ENCODE measurements at regions not wholly inside any gene's neighbourhood (a gene's known extent, or its start where the extent isn't known, plus 50 kb on each side); places are given as distances from the start of the nearest gene placed in this dataset.
"Not testable (repeated sequence)": the region's sequence is repeated elsewhere in the genome, so short reads cannot be mapped to it uniquely, and the experiment has no call there.

GRCh38 chr3:29181872-29182271 lies 99.0 kb upstream of the RBMS3 start:
- Histone ChIP-seq H3K27ac (ENCODE audit: insufficient read depth, low read length) (no peak overlapping the region), H3K27me3 (ENCODE audit: control insufficient read depth, insufficient read depth, low read length) (no peaks in the 10 kb centered on the region), H3K9ac (ENCODE audit: insufficient read depth, low read length) (no peak overlapping the region), H3K9me3 (ENCODE audit: control insufficient read depth, insufficient read depth, low read depth, low read length) (no peaks in the 10 kb centered on the region), H3K4me1 (ENCODE audit: control insufficient read depth, extremely low read depth, insufficient read depth, low read length) (peaks cover 20% of the 10 kb centered on the region), H3K4me3 (replicated peaks in 1 of 4; ENCODE audit: control extremely low read depth in 1 of 4, insufficient read depth in 1 of 4, low read depth in 3 of 4, low read length in 4 of 4) (no peak overlapping the region), H3K79me2 (ENCODE audit: control insufficient read depth, insufficient read depth, low read length) (no peaks in the 10 kb centered on the region), H3K36me3 (ENCODE audit: control insufficient read depth, insufficient read depth, low read length) (no peaks in the 10 kb centered on the region), H4K20me1 (ENCODE audit: control insufficient read depth, extremely low read depth, insufficient read depth, low read length) (no peaks in the 10 kb centered on the region), H2AFZ (ENCODE audit: low read length) (no peak overlapping the region), H3K4me2 (ENCODE audit: extremely low read depth, insufficient read depth, low read length) (no peak overlapping the region)
- TF ChIP-seq EZH2 (IDR thresholded peaks at IDR 0.05; ENCODE audit: low read length, missing control alignments): no peak
- TF ChIP-seq CTCF (conservative IDR thresholded peaks at IDR 0.05 in 1 of 2, IDR thresholded peaks at IDR 0.05 in 1 of 2; ENCODE audit: low read depth in 1 of 2, low read length in 2 of 2): no peak
- DNase-seq (ENCODE audit: low read depth in 2 of 2): no peak

GRCh38 chr3:29182828-29183227 lies 98.0 kb upstream of the RBMS3 start:
- not testable (repeated sequence) for H3K4me3 ChIP-seq (replicated peaks in 1 of 4; ENCODE audit: control extremely low read depth in 1 of 4, insufficient read depth in 1 of 4, low read depth in 3 of 4, low read length in 4 of 4); H2AFZ ChIP-seq (ENCODE audit: low read length); H3K4me2 ChIP-seq (ENCODE audit: extremely low read depth, insufficient read depth, low read length)

GRCh38 chr3:29183346-29184087 lies 97.4 kb upstream of the RBMS3 start:
- DNase-seq (ENCODE audit: low read depth in 2 of 2): peak; percentile 66 to 94
- Histone ChIP-seq H2AFZ (ENCODE audit: low read length) (no peak overlapping the region), H3K9ac (ENCODE audit: insufficient read depth, low read length) (no peak overlapping the region), H3K4me1 (ENCODE audit: control insufficient read depth, extremely low read depth, insufficient read depth, low read length) (peaks cover 24% of the 10 kb centered on the region), H3K4me2 (ENCODE audit: extremely low read depth, insufficient read depth, low read length) (peak overlapping the region; percentile 69), H3K9me3 (ENCODE audit: control insufficient read depth, insufficient read depth, low read depth, low read length) (no peaks in the 10 kb centered on the region), H3K27me3 (ENCODE audit: control insufficient read depth, insufficient read depth, low read length) (no peaks in the 10 kb centered on the region), H3K79me2 (ENCODE audit: control insufficient read depth, insufficient read depth, low read length) (no peaks in the 10 kb centered on the region), H4K20me1 (ENCODE audit: control insufficient read depth, extremely low read depth, insufficient read depth, low read length) (no peaks in the 10 kb centered on the region), H3K36me3 (ENCODE audit: control insufficient read depth, insufficient read depth, low read length) (no peaks in the 10 kb centered on the region), H3K27ac (ENCODE audit: insufficient read depth, low read length) (peak overlapping the region; percentile 60), H3K4me3 (replicated peaks in 1 of 4; ENCODE audit: control extremely low read depth in 1 of 4, insufficient read depth in 1 of 4, low read depth in 3 of 4, low read length in 4 of 4) (no peak overlapping the region)
- TF ChIP-seq EZH2 (IDR thresholded peaks at IDR 0.05; ENCODE audit: low read length, missing control alignments) (no peak), CTCF (conservative IDR thresholded peaks at IDR 0.05 in 1 of 2, IDR thresholded peaks at IDR 0.05 in 1 of 2; ENCODE audit: low read depth in 1 of 2, low read length in 2 of 2) (no peak)

More at GRCh38 chr3:29182828-29183227, 98.0 kb upstream of the RBMS3 start:
- not testable (repeated sequence) for H3K27ac ChIP-seq (ENCODE audit: insufficient read depth, low read length); DNase-seq (ENCODE audit: low read depth in 2 of 2); H3K9me3 ChIP-seq (ENCODE audit: control insufficient read depth, insufficient read depth, low read depth, low read length); H3K27me3 ChIP-seq (ENCODE audit: control insufficient read depth, insufficient read depth, low read length); H3K9ac ChIP-seq (ENCODE audit: insufficient read depth, low read length); H3K79me2 ChIP-seq (ENCODE audit: control insufficient read depth, insufficient read depth, low read length); H4K20me1 ChIP-seq (ENCODE audit: control insufficient read depth, extremely low read depth, insufficient read depth, low read length); H3K36me3 ChIP-seq (ENCODE audit: control insufficient read depth, insufficient read depth, low read length)
- H3K4me1 ChIP-seq (ENCODE audit: control insufficient read depth, extremely low read depth, insufficient read depth, low read length): peaks cover 23% of the 10 kb centered on the region

Data from fibroblast of lung (primary cell).